ENCODE measurements at regions not wholly inside any gene's neighbourhood (a gene's known extent, or its start where the extent isn't known, plus 50 kb on each side); places are given as distances from the start of the nearest gene placed in this dataset.

DNA sequence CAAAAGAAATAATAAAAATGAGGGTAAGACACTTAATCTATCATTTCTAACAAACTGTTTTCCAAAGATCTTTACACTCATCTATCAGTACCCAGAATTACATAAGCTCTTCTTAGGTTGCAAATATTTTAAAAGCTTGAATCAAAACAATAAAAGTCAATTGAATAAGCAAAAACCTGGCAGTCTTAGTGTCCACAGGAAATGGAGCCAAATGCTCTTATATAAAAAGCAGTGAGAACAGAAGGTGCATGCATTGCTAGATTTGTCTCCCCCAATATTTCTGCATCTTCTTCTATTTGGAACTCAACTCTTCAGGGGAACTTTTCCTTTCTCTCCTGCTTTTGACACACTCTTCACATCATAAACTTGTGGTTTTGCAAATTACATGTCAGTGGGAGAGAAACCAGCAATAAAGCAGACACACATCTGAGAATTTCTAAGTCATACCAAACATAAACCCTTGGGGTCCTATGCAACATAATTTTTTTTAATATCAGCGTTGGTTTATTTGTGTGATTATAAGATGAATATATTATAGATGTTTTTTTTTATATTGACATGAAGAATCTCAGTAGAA, 343.9 kb upstream of the ACVR2A start:
- no TSS peak for BruUV-seq (replicated peaks)
- no peak for DNase-seq (ENCODE audit: unreplicated experiment)
- CTCF ChIA-PET: no interaction called here
- Mint-ChIP-seq H3K27me3 (ENCODE audit: insufficient read depth, unreplicated experiment) (no peaks in the 10 kb centered on the region), H3K4me1 (ENCODE audit: insufficient read depth, unreplicated experiment) (no peaks in the 10 kb centered on the region), H3K9me3 (ENCODE audit: unreplicated experiment) (no peaks in the 10 kb centered on the region), H3K4me3 (ENCODE audit: unreplicated experiment) (no peak overlapping the region), H3K36me3 (ENCODE audit: insufficient read depth, unreplicated experiment) (no peaks in the 10 kb centered on the region), H3K27ac (ENCODE audit: low read depth, unreplicated experiment) (no peak overlapping the region)
- POLR2A ChIA-PET: no interaction called here
- intact Hi-C loops (cut with micrococcal nuclease): no loop called here
- no peak for TF ChIP-seq CTCF (IDR thresholded peaks at IDR 0.05; ENCODE audit: unreplicated experiment)

- no peak for DNase-seq (ENCODE audit: unreplicated experiment)
- Mint-ChIP-seq H3K9me3 (ENCODE audit: unreplicated experiment) (no peaks in the 10 kb centered on the region), H3K36me3 (ENCODE audit: insufficient read depth, unreplicated experiment) (no peaks in the 10 kb centered on the region), H3K4me1 (ENCODE audit: insufficient read depth, unreplicated experiment) (no peaks in the 10 kb centered on the region), H3K27me3 (ENCODE audit: insufficient read depth, unreplicated experiment) (no peaks in the 10 kb centered on the region), H3K4me3 (ENCODE audit: unreplicated experiment) (no peak overlapping the region), H3K27ac (ENCODE audit: low read depth, unreplicated experiment) (no peak overlapping the region)
- POLR2A ChIA-PET: no interaction called here
- BruUV-seq (replicated peaks): no TSS peak
- no peak for TF ChIP-seq CTCF (IDR thresholded peaks at IDR 0.05; ENCODE audit: unreplicated experiment)
- CTCF ChIA-PET: no interaction called here
- intact Hi-C loops (cut with micrococcal nuclease): no loop called here
Measured at GRCh38 chr2:147500229-147500628, 344.6 kb upstream of the ACVR2A start.

DNA sequence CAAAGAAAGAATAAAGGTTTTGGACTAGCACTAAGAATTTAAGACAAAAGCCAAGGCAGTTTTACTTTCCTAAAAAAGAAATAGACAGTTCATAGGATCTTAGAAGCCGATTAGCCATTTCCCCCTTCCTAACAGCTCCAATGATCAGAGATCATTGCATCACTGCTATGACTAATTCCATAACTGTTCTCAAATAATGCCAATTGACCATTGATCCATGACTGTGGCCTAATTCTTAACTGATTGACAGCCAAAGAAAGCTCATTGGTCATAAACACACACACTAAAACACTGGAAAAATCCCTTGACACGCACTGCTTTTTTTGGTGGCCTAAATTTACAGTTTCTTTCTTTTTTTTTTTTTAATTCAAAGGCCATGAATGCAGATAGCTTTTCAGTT, 345.0 kb upstream of the ACVR2A start:
- Mint-ChIP-seq H3K36me3 (ENCODE audit: insufficient read depth, unreplicated experiment) (no peaks in the 10 kb centered on the region), H3K4me1 (ENCODE audit: insufficient read depth, unreplicated experiment) (no peaks in the 10 kb centered on the region), H3K4me3 (ENCODE audit: unreplicated experiment) (no peak overlapping the region), H3K9me3 (ENCODE audit: unreplicated experiment) (no peaks in the 10 kb centered on the region), H3K27ac (ENCODE audit: low read depth, unreplicated experiment) (no peak overlapping the region), H3K27me3 (ENCODE audit: insufficient read depth, unreplicated experiment) (no peaks in the 10 kb centered on the region)
- no peak for TF ChIP-seq CTCF (IDR thresholded peaks at IDR 0.05; ENCODE audit: unreplicated experiment)
- BruUV-seq (replicated peaks): no TSS peak
- CTCF ChIA-PET: no interaction called here
- intact Hi-C loops (cut with micrococcal nuclease): no loop called here
- DNase-seq (ENCODE audit: unreplicated experiment): no peak
- POLR2A ChIA-PET: interaction anchor here (1.1 kb wide), 1 partner anchor 15 kb away, joined by 3 read pairs; no protein-coding TSS in a partner anchor

DNA sequence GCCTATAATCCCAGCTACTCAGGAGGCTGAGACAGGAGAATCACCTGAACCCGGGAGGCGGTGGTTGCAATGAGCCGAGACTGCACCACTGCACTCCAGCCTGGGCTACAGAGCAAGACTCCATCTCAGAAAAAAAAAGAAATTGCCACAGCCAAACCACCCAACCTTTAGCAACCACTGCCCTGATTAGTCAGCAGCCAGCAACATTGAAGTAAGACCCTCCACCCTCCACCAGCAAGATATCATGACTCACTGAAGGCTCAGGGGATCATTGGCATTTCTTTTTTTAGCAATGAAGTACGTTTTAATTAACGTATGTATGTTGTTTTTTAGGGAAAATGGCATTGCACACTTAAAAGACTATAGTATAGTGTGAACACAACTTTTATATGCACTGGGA, 349.1 kb upstream of the ACVR2A start:
- no peak for DNase-seq (ENCODE audit: unreplicated experiment)
- Mint-ChIP-seq H3K27me3 (ENCODE audit: insufficient read depth, unreplicated experiment) (no peaks in the 10 kb centered on the region), H3K27ac (ENCODE audit: low read depth, unreplicated experiment) (no peak overlapping the region), H3K4me1 (ENCODE audit: insufficient read depth, unreplicated experiment) (no peaks in the 10 kb centered on the region), H3K36me3 (ENCODE audit: insufficient read depth, unreplicated experiment) (no peaks in the 10 kb centered on the region), H3K4me3 (ENCODE audit: unreplicated experiment) (no peak overlapping the region), H3K9me3 (ENCODE audit: unreplicated experiment) (no peaks in the 10 kb centered on the region)
- no TSS peak for BruUV-seq (replicated peaks)
- intact Hi-C loops (cut with micrococcal nuclease): no loop called here
- CTCF ChIA-PET: no interaction called here
- POLR2A ChIA-PET: interaction anchor here (0.7 kb wide), 1 partner anchor 410 kb away, joined by 3 read pairs; no protein-coding TSS in a partner anchor
- TF ChIP-seq CTCF (IDR thresholded peaks at IDR 0.05; ENCODE audit: unreplicated experiment): no peak

Data from MCF 10A (cell line).